ENCODE measurements at regions not wholly inside any gene's neighbourhood (a gene's known extent, or its start where the extent isn't known, plus 50 kb on each side); places are given as distances from the start of the nearest gene placed in this dataset.
A peak's percentile ranks its signal among the peaks of the same experiment; 100 is the strongest.
"Not testable (repeated sequence)": the region's sequence is repeated elsewhere in the genome, so short reads cannot be mapped to it uniquely, and the experiment has no call there.

DNA sequence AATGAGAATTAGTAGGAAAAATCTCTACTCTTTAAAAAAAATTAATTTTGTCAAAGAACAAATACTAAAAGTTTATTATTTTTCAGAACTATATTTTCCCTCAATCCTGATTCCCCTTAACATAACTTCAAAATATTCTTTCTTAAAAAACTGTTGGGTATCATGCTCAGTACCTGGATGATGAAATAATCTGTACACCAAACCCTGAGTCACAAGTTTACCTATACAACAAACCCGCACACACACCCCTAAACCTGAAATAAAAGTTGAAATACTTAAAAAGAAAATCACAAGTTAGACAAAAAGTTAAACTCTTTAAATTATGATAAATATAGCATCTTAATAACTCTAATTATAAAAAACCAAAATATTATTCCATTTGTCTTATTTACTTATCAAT, 812.3 kb downstream of the MAT2B start:
- DNase-seq: no peak

DNA sequence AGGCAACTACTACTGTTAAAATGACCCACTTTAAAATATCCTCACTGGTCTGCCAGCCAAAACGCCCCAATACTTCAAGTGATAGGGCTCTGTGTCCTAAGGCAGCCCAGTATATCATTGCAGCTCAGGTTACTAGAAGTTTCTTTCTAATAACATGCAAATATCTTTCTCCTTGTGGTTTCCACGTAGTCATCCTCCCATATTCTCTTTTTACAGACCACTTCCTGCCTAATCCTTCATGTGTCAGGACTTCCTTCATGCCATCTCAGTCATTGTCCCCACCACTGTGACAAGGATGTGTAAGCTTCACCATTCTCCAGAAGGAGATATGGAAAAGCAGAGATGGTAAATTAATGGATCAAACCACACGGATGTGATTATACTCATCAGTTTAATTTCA, 813.7 kb downstream of the MAT2B start:
- DNase-seq: peak in 1 of 2 donors; percentile 24

DNA sequence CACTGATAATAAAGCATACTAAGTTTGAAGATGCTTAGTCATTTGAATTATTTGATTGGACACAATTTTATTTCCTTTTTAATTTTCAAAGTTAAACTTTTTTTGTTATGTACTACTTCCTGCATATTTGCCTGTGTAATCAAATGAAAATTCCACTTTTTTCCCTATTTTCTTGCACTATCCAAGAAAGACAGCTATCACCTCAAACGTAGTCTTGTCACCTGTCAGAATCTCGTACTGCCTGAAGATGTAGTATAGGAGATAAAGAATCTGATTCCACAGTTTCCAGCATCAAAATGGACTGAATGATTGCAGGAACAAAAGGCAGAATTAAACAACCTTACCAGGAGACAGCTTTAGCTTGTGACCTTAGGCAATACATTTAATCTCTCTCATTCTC, 818.8 kb downstream of the MAT2B start:
- no peak for DNase-seq

DNA sequence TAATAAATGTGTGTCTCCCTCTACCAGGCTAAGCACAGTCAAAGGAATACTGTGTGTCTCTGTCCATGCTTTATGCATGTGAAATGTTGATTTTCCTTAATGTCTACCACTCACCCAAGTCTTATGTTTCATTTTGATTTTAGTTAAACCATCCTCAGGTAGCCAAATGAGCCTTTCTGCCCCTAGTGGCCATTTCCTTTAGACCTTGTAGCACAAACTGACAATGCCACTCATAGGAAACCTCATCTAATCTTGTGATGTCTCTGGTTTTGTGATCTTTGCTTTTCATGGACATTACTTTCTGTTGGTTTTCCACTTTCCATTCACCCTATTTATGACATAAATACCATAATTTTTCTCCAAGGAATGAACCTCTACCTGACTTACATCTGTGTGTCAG, 820.8 kb downstream of the MAT2B start:
- no peak for DNase-seq

DNA sequence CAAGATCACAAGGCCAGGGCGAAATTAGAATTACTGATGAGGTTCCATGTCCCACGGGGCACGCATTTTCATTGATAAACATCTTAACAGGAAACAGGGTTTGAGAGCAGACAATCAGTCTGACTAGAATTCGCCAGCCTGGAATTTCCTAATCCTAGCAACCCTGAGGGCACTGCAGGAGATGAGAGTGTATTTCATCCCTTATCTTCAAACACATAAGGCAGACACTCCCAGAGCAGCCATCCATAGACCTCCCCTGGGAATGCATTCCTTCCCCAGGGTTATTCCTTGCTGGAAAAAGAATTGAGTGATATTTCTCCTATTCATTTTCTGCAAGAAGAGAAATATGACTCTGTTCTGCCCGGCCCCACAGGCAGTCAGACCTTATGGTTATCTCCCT, 821.7 kb downstream of the MAT2B start:
- not testable (repeated sequence) for DNase-seq

DNA sequence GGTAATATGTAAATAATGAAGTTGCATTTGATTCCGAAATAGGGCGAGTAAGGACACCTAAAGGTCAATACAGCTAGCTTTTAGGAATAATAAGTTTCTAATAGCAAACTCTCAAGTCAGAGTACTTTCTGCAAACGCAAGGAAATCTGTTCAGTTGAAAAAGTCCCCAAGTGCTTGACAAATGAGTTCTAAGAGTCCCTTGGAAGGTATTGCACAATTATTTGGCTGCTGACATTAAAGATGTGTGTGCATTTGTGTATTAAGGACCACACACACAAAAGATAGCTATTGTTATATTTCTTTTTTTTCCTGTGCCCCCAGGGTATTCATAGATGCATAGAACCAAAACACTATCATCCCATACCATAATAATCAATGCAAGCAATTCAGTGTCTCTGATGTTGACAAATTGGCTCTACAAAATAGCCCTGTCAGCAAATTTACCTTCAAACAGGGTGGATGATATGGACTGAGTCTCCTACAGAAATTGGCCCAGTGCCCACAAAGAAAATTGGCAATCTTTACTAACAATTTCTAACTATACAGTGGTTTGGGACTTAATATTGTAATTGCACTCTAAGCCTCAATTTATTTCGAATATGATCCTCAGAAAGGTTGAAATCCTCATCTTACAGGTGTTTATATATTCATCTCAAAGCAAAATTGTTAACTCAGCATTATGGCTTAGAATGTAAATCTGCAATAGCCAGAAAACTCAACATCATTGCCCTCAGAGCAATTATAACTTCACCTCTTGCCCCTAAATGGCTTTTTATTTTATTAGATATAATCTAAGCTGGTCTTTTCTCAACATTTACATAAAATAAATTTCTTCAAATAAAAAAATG, 827.2 kb downstream of the MAT2B start:
- no peak for DNase-seq

DNA sequence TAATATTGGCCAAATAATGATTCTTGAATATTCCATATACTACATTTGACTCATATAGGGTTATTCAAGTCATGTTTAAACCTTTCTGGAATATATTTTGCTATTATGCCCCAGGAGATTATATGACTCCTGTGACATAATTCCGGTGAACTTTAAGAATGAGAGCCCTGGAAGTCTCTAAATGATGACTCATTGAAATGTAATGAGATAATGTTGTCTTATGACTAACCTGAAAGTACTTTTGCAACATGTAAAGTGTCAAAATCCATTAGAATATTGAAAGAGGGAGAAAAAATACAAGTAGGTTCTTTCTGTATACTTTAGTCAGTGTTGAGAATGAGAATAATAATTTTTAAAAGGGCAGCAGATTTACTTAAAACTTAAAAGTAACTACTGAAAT, 830.4 kb downstream of the MAT2B start:
- DNase-seq: no peak

DNA sequence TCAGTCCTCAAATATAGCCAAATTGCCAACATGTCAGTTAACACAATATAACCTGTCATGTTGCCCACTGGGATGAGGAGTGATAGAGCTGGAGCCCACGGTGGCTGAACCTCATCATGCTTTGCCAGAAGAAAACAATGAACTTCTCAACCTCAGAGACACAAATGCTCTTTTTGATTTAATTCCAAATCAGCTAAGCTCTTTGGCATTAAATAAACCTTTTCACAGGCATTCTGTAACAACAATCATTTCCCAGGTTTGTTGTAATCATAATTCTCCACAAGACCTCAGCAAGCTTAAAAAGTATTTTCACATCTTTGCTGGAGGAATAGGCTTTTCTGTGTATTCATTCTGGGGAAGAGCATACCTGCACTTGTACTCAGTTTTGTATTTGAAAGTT, 830.9 kb downstream of the MAT2B start:
- DNase-seq: no peak

DNA sequence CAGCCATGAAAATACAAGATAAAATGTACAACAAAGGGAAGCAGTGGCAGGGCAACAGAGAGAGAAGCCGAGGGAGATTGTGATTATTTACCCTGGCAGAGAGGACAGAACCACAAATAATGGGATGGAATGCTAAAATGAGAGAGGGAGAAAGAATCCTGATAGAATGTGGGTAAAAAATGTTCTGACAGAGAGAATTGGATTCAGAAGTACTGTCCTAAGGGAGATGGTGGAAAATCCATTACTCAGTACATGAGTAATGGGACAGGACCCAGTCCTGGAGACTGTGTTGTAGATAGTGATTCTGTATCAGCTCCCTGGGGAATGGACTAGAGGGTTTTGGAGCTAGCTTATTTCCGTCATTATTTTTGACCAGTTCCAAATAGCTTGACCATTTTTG, 831.5 kb downstream of the MAT2B start:
- DNase-seq: no peak

DNA sequence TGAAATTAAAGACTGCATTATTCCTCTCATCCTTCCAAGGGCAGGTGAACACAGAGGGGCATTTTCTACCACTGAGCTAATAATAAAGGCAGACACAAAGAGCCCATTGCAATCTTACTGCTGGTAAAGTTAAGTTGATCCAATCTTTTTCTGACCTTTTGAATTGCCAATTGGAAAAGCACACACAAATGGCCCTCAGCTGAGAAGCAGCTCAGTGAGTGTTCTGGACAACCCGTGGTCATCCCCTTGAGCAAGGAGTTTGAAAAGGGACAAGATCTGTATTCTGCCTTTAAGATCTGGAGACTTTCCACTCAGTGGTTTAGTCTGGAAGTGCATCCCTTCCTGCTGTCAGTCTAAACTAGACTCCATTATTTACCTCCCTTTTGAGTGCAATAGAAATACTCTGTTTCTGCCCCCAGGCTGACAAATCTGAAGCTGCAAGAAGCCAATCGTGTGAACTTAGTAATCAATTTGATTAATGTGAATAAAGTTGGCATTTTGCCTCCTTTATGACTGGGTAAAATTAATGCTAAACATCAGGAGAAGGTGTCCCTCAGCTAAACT, 835.7 kb downstream of the MAT2B start:
- no peak for DNase-seq

DNA sequence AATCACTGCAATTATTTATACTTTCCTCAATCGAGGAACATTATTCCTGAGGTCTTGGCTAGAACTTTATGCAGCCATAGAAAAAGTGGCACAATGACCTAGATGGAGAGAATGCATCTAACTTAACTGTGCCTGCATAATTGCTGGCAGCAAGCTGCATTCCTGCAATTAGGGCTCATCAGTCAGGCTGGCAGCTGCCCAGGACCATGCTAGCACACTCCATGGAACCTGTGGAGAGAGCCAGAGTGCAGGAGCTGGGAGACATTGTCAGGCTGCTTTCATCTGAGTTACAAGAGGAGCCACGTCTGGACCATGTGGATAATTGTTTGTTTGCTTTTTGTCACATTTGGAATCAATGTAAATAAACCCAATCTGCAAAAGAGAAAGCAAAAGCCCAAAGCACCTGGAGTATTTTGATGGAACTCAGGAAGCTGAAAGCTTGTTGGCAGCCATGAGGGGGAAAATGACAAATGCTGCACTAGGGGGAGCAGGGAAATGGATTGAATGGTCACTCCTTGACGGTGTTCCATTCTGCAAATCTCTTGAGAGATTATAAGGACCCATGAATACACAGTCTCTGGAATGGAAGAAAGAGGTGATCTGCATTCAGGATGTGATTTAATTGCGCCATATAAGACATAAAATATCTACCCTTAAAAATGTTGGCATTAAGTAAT, 839.9 kb downstream of the MAT2B start:
- DNase-seq: no peak

DNA sequence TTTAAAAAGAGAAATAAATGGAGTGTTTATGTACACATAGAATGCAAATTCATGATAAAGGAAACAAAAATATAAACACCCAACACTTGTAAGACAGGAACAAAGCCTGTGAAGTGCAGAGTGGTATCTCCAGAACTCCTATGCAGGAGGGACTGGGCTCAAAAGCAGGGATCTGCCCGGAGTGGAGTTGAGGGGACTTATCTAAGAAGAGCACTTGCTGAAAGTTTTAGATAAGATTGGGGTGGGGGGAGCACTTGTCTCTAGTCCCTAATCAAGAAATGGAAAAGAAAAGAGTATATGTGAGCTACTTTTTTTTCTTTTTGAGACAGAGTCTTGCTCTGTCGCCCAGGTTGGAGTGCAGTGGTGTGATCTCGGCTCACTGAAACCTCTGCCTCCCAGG, 840.4 kb downstream of the MAT2B start:
- DNase-seq: no peak

DNA sequence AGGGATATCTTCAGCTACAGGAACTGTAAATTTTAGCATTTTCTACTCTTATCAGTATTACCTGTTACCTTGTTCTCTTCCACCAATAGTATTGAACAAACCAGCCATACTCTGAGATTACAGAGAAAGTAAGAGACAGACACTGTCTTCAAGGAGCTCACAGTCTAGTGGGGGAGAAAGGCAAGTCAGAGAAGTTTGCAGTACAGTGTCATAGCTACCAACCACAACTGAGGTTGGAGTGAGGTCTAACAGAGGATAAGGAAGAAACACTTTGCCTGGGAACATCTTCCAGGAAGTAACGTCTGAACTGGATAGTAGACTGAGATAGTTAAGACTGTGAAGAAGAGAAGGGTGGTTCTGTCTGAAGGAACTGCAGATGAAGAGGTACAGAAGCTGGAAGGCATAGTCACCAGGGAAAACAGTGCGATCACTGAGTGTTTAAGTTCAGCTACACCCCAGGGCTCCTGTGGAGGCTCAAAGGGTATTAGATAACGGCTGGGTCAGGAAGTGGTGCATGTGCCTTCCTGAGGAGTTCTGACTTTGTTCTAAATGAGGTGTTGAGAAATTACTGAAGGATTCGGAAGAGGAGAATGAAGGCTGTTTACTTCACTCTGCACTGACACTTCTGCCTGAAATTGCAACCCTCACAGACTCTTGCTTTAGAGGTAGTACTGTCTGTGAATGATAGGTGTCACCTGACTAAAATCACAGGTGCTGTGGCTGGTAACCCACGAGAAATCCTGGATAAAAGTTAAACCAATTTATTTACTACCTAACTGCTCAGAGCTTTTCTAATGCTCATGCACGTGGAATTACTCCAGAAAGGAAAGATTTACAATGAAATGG, 841.6 kb downstream of the MAT2B start:
- DNase-seq: peak in 1 of 2 donors; percentile 40

DNA sequence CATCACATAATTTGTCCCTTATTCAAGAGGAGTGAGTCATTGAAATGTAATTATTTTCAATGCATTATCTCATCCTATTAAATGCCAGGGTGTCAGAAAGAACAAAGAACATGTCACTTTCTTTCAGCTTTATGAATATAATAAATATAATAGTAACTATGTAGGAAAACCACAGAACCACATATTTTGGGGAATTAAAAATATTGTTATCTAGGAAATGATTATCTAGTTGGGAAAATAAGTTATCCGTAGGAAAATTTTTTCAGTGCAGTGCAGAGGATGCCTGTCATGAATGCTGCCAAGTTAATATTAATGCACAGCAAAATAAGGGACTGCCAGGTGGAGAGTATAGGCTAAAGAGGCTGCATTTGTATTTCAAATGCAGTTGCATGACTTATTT, 844.8 kb downstream of the MAT2B start:
- no peak for DNase-seq

DNA sequence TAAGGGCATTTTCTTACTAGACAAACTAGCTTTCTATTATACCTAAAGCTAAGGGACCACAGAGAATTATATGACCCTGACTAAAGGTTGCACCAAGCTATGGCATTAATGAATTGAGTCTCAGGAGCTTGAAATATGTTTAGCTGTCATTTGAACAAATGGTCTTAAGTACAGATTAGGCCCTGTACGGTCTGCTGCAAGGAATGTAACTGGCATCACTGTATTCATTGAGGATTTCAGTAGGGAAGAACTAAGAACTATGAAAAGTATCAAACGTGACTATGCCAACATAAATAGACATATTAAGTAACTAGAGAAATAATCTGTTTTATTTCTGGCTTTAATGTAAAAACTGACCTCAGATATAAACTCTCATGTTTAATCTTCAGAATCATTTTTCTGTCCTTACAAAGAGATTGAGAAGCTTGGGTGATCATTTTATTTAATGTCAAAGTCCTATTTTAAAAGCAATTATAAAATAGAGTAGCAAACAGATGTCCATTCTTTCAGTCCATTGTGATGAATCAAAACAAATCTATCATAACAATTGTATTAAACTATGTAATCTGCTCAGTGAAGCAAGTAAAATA, 845.9 kb downstream of the MAT2B start:
- DNase-seq: no peak

DNA sequence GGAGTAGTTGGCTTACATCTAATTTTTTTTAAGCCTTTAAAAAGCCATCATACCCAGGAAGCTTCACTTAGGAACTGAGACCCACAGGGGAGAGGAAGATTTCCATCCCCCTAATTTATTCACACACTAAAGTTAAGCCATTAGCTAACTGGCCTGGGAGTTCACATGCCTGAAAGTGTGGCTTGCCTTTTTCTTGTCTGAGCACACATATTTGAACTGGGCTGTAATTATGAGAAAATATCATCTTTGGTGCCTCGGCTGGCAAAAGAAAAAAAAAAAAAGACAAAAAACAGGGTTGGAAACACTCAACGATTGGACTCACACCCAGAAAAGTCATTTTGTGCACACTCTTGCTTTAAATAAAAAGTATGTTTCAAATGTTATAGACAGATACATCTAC, 847.3 kb downstream of the MAT2B start:
- DNase-seq: no peak

DNA sequence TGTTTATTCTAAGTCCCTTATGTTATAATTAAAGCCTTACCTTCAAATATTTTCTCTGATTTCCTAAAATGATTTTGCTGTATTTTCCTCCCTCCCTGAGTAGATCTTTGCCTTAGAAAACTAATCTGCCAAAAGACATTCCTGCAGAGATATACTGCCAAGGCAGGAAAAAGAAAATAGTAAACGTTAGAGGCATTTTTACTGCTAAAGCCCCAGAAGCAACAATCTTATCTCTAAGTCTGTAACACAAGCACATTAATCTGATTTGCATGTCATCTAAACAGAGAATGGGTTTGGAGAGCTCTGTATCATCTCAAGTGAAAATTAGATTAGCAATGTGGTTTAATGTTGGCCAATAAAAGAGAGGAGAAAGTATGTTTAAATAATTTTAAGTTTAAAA, 847.7 kb downstream of the MAT2B start:
- DNase-seq: no peak

DNA sequence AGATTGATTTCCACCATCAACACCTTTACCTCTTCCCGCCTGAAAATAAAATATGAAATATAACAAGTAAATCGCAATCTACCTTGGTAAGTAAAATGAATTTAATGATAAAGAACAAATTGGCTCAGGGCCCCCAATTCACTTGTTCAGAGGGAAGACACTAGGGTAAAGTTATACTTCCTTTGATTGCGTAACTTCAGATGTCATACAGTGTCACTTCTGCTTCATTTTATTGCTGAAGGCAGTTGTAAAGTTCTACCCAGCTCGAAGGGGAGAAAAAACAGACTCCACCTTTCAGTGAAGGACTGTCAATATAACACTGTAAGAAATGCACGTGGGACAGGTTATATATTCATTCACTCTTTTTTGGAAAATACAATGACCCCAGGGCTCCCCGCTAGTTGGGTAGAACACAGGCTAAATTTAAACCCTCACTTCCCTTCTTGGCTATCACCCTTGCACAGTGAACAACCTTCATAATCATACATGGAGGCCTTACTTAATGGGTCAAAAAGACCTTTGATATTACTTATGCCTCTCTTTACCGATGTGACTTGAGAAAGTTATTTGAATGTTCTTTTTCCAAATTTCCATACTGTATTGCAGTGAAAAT, 848.8 kb downstream of the MAT2B start:
- DNase-seq: peak in 1 of 2 donors; percentile 15

DNA sequence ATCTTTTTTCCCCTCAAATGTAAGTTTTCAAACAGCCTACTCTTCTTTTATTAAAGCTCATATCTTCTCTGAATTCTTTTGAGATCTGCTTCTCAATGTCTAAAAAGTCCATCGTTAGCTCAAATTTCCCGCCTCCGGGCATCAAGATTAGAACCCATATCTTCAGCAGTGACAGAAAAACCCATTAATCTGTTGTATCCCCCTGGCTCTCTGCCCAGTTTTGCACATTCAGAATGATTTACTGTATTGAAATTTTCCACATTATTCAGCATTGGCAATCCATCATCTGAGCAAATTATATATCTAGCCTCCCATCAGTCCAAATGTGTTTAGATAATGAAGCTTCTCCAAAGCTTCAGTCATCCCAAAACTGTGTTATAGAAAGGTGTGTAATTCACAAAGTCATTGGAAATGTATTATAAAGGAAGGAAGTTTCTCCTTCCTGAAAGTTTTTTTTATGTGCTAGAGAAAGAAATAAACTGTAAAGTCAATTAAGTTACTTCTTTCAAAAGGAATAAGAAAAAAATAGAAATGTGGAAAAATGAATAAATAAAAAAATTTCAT, 849.9 kb downstream of the MAT2B start:
- no peak for DNase-seq

DNA sequence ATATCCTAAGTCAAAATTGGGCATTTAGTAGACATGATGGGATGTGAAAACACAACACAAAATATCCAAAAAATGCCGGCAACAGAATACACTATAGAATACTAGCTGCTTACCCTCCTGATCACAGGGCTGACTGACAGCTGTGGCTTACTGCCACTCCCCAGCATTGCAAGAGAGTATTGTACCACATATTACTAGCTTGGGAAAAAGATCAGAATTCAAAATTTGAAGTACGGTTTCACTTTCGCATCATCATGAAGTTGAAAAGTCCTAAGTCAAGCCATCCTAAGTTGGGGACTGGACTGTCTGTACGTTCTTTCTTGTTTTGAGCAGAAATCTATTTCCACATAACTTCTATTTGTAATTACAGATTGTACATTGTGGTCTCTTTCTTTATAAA, 851.4 kb downstream of the MAT2B start:
- DNase-seq: peak in 1 of 2 donors; percentile 22

DNA sequence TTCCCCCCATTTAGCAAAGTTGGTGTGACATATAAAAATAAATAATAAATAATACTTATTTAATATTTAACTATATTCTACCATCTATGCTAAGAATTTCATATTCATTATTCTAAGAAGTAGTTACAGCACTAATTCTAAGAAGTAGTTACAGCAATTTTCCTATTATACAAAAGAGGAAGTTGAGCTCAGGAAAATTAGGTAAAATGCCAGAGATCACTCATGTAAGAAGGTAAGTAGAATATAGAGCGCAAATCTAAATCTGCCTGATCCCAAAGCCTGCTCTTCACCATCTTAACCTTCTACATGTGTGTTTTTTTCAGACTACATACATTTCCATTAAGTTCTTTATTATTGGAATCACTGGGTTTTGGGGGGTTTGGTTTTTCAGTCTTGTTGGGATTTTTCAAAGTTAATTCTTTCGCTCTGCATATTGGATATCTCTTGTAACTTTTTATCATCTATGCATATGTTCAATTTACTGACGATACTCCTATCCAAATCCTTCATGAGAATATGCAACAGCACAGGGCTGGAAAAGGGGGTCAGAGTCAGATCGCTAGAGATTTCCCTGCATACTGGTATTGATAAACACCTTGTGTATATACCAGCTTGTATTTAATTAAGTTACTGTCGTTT, 852.1 kb downstream of the MAT2B start:
- DNase-seq: peak in 1 of 2 donors; percentile 18

All from bone marrow (tissue), 2 donors.